ENCODE measurements at regions not wholly inside any gene's neighbourhood (a gene's known extent, or its start where the extent isn't known, plus 50 kb on each side); places are given as distances from the start of the nearest gene placed in this dataset.

DNA sequence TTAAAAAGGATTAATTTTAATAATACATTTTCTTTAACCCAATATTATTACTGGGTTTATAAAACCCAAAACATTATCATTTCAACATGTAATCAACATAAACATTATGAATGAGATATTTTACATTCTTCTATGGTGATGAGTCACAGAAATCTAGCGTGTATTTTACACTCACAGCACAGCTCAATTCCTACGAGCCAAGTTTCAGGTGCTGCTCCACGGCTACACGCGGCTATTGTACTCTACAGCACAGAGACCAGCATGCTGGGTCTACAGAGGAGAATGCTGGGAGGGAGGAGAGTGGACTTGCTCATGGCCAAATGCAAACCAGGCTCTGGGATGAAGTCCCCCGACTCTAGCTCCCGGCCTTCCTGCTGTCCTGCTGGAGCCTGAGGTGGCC, 72.0 kb upstream of the LMO1 start:
- TF ChIP-seq POLR2A (IDR thresholded peaks at IDR 0.05; ENCODE audit: extremely low read depth, insufficient read length): no peak
- TF ChIP-seq, protein P1, sequence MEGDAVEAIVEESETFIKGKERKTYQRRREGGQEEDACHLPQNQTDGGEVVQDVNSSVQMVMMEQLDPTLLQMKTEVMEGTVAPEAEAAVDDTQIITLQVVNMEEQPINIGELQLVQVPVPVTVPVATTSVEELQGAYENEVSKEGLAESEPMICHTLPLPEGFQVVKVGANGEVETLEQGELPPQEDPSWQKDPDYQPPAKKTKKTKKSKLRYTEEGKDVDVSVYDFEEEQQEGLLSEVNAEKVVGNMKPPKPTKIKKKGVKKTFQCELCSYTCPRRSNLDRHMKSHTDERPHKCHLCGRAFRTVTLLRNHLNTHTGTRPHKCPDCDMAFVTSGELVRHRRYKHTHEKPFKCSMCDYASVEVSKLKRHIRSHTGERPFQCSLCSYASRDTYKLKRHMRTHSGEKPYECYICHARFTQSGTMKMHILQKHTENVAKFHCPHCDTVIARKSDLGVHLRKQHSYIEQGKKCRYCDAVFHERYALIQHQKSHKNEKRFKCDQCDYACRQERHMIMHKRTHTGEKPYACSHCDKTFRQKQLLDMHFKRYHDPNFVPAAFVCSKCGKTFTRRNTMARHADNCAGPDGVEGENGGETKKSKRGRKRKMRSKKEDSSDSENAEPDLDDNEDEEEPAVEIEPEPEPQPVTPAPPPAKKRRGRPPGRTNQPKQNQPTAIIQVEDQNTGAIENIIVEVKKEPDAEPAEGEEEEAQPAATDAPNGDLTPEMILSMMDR (IDR thresholded peaks at IDR 0.05; ENCODE audit: low read depth, low read length): no peak
